AG04450 (cell line): ENCODE measurements at regions not wholly inside any gene's neighbourhood (a gene's known extent, or its start where the extent isn't known, plus 50 kb on each side); places are given as distances from the start of the nearest gene placed in this dataset.

Experiments
- CTCF ChIA-PET: fragments of 300-600, 350-600 bp; formaldehyde crosslinking; extraction: SDS; loops from one replicate; lab custom pipeline; 2022; ENCODE audit warnings: antibody characterized with exemption, inconsistent platforms; lab: Charles Lee
- POLR2A ChIA-PET: fragments of 350-600 bp; formaldehyde crosslinking; extraction: SDS; loops from one replicate; lab custom pipeline; 2021; ENCODE audit warnings: antibody characterized with exemption, inconsistent platforms; lab: Yijun Ruan, JAX
- DNase-seq: peaks from one replicate; pipeline ENCODE4 v3.0.0-alpha.2; 2011; ENCODE audit warnings: low read depth, low spot score
- H3K27ac ChIP-seq: one replicate; pipeline ENCODE4 v1.5.1; 2012; ENCODE audit warnings: low read depth, low read length, control low read depth
- H3K27me3 ChIP-seq: one replicate; pipeline ENCODE4 v1.6.0; 2012; ENCODE audit warnings: low read length; ENCODE audit not compliant: control insufficient read depth, insufficient read depth
- H3K4me3 ChIP-seq: 2 replicates; pipeline ENCODE4 v1.5.1; 2011; ENCODE audit warnings: mild to moderate bottlenecking, low read depth, low read length, control low read depth
- H3K9me3 ChIP-seq: 2 replicates; pipeline ENCODE4 v1.5.1; 2012; ENCODE audit warnings: low read length; ENCODE audit not compliant: control insufficient read depth, insufficient read depth
- CTCF ChIP-seq: IDR thresholded peaks from 2 replicates; pipeline ENCODE4 v1.5.1; 2011; ENCODE audit warnings: low read depth, low read length, control low read depth, inconsistent platforms

DNA sequence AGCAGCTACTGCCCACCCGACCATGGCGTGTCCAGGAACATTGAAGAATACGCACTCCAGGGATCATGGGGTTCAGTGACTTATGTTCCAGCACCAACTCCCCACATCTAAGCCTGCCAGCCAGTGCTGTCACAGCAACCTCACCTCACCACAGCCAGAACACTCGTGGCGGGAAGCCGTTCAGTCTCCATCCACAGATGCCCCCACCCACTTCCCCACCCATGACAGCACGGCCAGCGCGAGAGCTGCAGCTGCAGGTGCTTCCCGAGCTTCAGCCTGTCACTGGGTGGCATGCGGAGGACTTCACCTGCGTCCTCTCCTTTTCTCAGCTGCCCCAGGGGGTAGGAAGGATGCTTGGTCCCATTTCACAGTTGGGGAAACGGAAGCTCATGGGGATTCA is 50.3 kb downstream of the RBFOX3 start:
- ChIA-PET POLR2A (no interaction called here), CTCF (no interaction called here)
- no peaks in the 10 kb centered on the region for H3K9me3 ChIP-seq
- no peak overlapping the region for H3K4me3 ChIP-seq
- peaks cover 10% of the 10 kb centered on the region for H3K27me3 ChIP-seq
- DNase-seq = no peak
- no peak overlapping the region for H3K27ac ChIP-seq
- TF ChIP-seq CTCF = no peak

- H3K27ac ChIP-seq = no peak overlapping the region
- ChIA-PET CTCF (no interaction called here), POLR2A (no interaction called here)
- no peaks in the 10 kb centered on the region for H3K9me3 ChIP-seq
- H3K27me3 ChIP-seq = peaks cover 10% of the 10 kb centered on the region
- DNase-seq = no peak
- no peak for TF ChIP-seq CTCF
- H3K4me3 ChIP-seq = no peak overlapping the region
Observed at GRCh38 chr17:79559111-79559887, 51.6 kb downstream of the RBFOX3 start.

- CTCF ChIA-PET = no interaction called here
- no peaks in the 10 kb centered on the region for H3K9me3 ChIP-seq
- POLR2A ChIA-PET = no interaction called here
- TF ChIP-seq CTCF = no peak
- DNase-seq = no peak
- H3K27me3 ChIP-seq = peaks cover 10% of the 10 kb centered on the region
- H3K4me3 ChIP-seq = no peak overlapping the region
- H3K27ac ChIP-seq = no peak overlapping the region
Observed at GRCh38 chr17:79558091-79558900, 52.6 kb downstream of the RBFOX3 start.

DNA sequence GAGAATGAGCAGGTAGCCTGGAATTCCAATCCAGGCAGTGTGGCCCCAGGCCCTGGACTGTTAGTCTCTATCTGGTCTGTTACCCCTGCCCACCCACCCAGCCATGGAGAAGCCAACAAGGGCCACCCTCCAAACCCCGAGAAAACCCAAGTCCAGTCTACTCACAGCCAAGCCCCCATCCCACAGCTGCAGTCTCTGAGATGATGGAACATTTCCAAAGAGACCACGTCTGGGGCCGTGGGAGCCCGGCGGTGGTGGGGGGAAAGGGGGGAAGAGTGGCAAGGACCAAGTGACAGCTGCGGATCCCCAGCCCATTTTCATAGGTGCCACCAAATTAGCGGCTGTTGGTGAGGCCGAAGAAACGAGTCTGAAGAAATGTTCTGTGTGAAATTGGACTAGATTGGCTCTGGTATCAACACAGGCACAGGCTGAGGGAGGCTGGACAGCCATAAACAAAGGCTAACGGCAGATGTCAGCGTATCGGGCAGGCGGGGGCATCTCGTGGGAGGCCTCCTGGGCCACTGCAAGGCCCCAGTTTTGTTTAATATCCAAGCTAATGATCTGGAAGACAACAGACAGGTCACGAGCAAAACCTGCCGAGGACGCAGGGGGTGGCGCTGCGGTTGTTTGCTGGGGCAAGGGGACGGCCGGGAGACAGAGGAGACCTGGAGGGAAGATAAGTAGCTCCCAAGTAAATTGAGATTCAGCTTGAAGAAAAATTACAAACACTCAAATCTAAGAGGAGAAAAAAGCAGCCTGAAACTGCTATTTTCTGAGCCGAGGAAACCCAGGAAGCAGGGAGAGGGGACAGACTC is 53.4 kb downstream of the RBFOX3 start:
- Histone ChIP-seq H3K27me3 (peaks cover 10% of the 10 kb centered on the region), H3K4me3 (no peak overlapping the region), H3K27ac (no peak overlapping the region), H3K9me3 (no peaks in the 10 kb centered on the region)
- DNase-seq = no peak
- CTCF ChIA-PET = no interaction called here
- TF ChIP-seq CTCF = no peak
- POLR2A ChIA-PET = no interaction called here
